OCI-LY7 (cell line): ENCODE measurements at regions not wholly inside any gene's neighbourhood (a gene's known extent, or its start where the extent isn't known, plus 50 kb on each side); places are given as distances from the start of the nearest gene placed in this dataset.

Experiments
- CTCF ChIP-seq: fragments of 200-600 bp; sonication (generic); conservative IDR thresholded peaks from 2 replicates; pipeline ENCODE4 v1.5.1; 2014; ENCODE audit warnings: mild to moderate bottlenecking, antibody characterized with exemption, low read length, moderate library complexity, mixed read lengths
- EZH2phosphoT487 ChIP-seq: fragments of 200-600 bp; sonication (generic); IDR thresholded peaks from 2 replicates; pipeline ENCODE4 v1.6.1; 2018; ENCODE audit warnings: low read depth, borderline replicate concordance, mild to moderate bottlenecking, mixed run types, antibody characterized with exemption, low read length, moderate library complexity, mixed read lengths

DNA sequence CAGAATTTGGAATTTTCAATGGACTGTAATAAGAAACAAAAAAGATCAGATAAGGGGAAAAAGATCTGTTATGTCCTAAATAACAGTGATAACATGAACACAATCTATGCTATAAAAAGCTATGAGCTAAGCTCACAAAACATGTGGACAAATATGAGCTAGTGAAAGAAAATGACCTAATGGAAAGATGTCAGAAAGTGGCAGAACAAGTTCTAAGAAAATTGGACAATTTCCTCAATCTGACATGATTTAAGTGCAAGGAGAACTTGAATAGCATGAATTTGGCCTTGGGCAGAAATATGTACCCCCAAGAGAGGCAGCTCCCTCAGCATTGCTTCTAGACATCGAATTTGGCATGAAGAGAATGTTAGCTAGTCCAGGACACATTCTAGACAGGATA lies 212.0 kb upstream of the PGR start:
- TF ChIP-seq CTCF (no peak), EZH2phosphoT487 (no peak)
